T-helper 2 cell treated with Interferon-gamma antibody and Interleukin-4, amounts not matched to agents 5 μg/mL and 100 μg/mL, for 36 hours (primary cell): ENCODE measurements at regions not wholly inside any gene's neighbourhood (a gene's known extent, or its start where the extent isn't known, plus 50 kb on each side); places are given as distances from the start of the nearest gene placed in this dataset.

Source experiments
- DNase-seq: peaks from one replicate; pipeline ENCODE4 v3.0.0; 2021; ENCODE audit warnings: low spot score
- H3K27ac Mint-ChIP-seq: one replicate; pipeline ENCODE4 v1.8.0; 2021; ENCODE audit warnings: mild to moderate bottlenecking, mixed read lengths
- H3K27me3 Mint-ChIP-seq: one replicate; pipeline ENCODE4 v1.8.0; 2021; ENCODE audit warnings: low read depth, mixed read lengths
- H3K36me3 Mint-ChIP-seq: one replicate; pipeline ENCODE4 v1.8.0; 2021; ENCODE audit warnings: low read depth, mixed read lengths
- H3K4me1 Mint-ChIP-seq: one replicate; pipeline ENCODE4 v1.8.0; 2021; ENCODE audit warnings: low read depth, mixed read lengths
- H3K4me3 Mint-ChIP-seq: one replicate; pipeline ENCODE4 v1.8.0; 2022; ENCODE audit warnings: mild to moderate bottlenecking, moderate library complexity, mixed read lengths
- H3K9me3 Mint-ChIP-seq: one replicate; pipeline ENCODE4 v1.8.0; 2021; ENCODE audit warnings: mixed read lengths

DNA sequence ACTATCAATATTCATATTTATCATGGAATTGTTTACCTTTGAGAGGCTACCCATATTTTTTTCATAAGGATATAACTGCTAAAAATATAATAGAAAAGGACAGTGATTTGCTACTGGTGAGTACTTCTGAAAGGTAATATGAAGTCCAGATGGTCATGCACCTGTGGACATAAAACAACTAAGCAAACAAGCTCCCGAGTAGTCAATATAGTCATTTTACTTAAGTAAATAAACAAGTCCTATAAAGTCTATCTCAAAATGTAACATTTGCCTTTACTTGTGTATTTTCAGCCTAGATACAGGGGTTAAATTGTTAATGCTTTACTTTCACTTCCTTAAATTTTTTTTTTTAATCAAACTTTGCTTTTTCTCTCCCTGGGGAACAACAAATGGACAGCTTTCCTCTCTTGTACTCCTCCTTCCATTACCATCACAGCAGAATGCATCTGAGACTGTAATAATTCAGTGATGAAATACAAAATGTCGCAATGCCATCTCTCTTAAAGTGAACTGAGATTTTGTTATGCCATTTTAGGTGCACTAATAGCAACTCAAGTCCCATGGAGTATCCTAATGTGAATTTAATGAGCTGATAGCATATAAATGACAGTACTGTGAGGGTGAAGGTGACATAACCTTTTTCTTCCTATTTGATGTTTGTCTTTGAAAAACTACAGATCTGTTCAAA is 1325.4 kb upstream of the ZEB2 start:
- Mint-ChIP-seq H3K27me3 (no peaks in the 10 kb centered on the region), H3K4me1 (no peaks in the 10 kb centered on the region), H3K36me3 (no peaks in the 10 kb centered on the region), H3K27ac (no peak overlapping the region), H3K9me3 (no peaks in the 10 kb centered on the region), H3K4me3 (no peak overlapping the region)
- DNase-seq: no peak

DNA sequence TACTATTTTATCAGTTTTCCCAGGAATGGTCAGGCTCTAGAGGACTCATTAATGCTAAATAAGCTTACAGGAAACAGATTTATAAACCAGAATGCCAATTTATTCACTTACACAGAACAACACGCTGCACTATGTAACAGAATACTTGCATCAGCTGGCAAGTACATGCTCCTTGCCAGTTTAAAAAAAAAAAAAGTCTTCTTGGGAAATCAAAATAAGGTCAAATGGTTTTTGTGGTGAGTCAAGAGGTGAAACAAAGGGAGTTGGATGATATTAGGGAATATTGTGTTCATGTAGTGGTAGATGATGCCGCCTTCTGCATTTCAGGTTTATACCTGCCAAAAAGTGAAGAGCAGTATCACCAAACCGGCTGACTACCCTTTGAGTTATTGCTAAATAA is 1322.1 kb upstream of the ZEB2 start:
- Mint-ChIP-seq H3K9me3 (no peaks in the 10 kb centered on the region), H3K27me3 (no peaks in the 10 kb centered on the region), H3K27ac (no peak overlapping the region), H3K4me3 (no peak overlapping the region), H3K36me3 (no peaks in the 10 kb centered on the region), H3K4me1 (no peaks in the 10 kb centered on the region)
- no peak for DNase-seq

DNA sequence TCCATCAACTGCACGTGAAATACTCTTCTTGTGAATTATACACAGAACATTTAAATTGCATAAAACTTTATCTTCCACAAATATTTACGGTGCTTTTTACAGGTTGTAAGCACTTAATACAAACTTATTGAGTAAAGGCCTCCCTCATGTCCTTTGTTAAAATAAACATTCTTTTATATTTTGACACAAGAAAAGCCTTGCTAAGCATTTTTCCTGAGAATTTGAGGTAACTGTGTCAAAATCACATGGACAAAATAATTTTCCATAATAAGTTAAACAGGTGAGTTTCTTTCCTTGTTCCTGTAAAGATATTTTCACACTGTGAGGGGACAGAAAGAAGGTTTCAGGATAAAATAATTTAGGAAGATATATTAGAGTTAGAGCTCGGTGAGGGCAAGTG is 1317.1 kb upstream of the ZEB2 start:
- Mint-ChIP-seq H3K4me1 (no peaks in the 10 kb centered on the region), H3K36me3 (no peaks in the 10 kb centered on the region), H3K9me3 (no peaks in the 10 kb centered on the region), H3K27ac (no peak overlapping the region), H3K4me3 (no peak overlapping the region), H3K27me3 (no peaks in the 10 kb centered on the region)
- no peak for DNase-seq

- no peak for DNase-seq
- Mint-ChIP-seq H3K27me3 (no peaks in the 10 kb centered on the region), H3K36me3 (no peaks in the 10 kb centered on the region), H3K4me1 (no peaks in the 10 kb centered on the region), H3K9me3 (no peaks in the 10 kb centered on the region), H3K4me3 (no peak overlapping the region), H3K27ac (no peak overlapping the region)
Measured at GRCh38 chr2:145835665-145836064, 1315.7 kb upstream of the ZEB2 start.

DNA sequence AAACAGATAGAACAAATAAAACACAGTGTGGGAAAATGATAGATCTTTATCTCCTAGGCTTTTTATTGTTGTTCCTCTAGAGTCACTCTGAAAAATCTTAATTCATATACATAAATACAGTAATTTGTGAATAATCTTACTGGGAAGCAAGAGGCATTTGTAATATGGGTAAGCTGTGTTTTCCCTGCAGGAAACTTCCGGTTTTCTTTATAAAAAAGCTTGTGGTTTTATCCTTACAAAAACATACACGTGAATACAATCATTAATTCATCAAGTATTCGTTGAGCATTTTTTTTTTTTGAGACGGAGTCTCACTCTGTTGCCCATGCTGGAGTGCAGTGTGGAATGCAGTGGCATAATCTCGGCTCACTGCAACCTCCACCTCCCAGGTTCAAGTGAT is 1312.8 kb upstream of the ZEB2 start:
- Mint-ChIP-seq H3K4me3 (no peak overlapping the region), H3K27me3 (no peaks in the 10 kb centered on the region), H3K36me3 (no peaks in the 10 kb centered on the region), H3K27ac (no peak overlapping the region), H3K4me1 (no peaks in the 10 kb centered on the region), H3K9me3 (peaks cover 5% of the 10 kb centered on the region)
- DNase-seq: no peak

DNA sequence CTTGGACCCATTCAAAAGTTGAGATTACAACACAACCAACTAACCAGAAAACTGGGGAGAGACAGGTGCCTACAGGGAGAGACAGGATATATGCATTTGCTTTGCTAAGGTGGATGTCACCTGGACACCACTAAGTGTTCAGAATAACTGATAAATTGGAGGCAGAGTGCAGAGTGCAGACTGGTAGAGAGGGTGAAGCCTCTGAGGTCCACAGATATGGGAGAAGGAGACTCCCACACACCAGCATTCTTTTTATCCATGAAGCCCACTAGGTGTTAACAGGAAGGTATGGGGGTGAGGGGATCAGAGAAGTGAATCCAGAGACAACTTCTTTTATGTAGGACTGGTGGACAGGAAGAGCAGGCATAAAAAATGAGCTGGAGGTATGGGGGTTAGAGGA is 1310.0 kb upstream of the ZEB2 start:
- H3K36me3 Mint-ChIP-seq: no peaks in the 10 kb centered on the region
- H3K27me3 Mint-ChIP-seq: no peaks in the 10 kb centered on the region
- H3K4me3 Mint-ChIP-seq: no peak overlapping the region
- no peak overlapping the region for H3K27ac Mint-ChIP-seq
- no peaks in the 10 kb centered on the region for H3K4me1 Mint-ChIP-seq
- no peak for DNase-seq
- H3K9me3 Mint-ChIP-seq: peaks cover 5% of the 10 kb centered on the region

DNA sequence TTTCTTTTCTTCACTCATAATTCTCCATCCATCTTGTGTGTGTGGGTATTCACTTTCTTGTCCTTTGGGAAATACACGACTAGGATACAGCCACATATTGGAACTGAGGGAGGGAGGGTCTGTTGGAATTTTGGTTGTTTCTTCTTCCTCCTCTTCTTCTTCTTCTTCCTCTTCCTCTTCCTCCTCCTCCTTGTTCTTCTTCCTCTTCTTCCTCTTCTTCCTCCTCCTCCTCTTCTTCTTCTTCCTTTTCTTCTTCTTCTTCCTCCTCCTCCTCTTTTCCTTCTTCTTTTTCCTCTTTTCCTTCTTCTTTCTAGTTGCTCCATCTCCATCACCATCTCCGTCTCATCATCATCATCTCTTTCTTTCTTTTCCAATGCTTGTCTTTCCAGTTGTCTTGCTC is 1307.3 kb upstream of the ZEB2 start:
- Mint-ChIP-seq H3K36me3 (no peaks in the 10 kb centered on the region), H3K4me3 (no peak overlapping the region), H3K9me3 (peaks cover 5% of the 10 kb centered on the region), H3K4me1 (no peaks in the 10 kb centered on the region), H3K27me3 (no peaks in the 10 kb centered on the region), H3K27ac (no peak overlapping the region)
- DNase-seq: no peak

DNA sequence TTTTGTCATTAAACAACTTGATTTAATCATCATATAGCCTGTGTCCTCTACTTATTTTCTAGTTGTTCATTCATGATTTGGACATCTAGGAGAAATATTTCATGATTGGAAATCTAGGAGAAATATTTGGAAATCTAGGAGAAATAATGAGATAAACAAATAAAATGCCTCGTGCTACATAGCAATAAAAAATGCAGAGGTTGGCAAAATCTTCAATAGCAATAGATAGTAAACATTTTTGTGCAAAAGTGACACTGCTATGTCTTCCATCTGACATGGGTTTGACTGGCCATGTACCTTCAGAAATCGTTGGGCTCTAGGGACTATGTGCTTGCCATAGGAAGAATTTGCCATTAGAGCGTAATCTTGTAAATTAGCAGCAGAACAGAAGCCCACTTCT is 1304.5 kb upstream of the ZEB2 start:
- peaks cover 5% of the 10 kb centered on the region for H3K9me3 Mint-ChIP-seq
- H3K27ac Mint-ChIP-seq: no peak overlapping the region
- H3K27me3 Mint-ChIP-seq: no peaks in the 10 kb centered on the region
- no peaks in the 10 kb centered on the region for H3K36me3 Mint-ChIP-seq
- no peaks in the 10 kb centered on the region for H3K4me1 Mint-ChIP-seq
- DNase-seq: no peak
- no peak overlapping the region for H3K4me3 Mint-ChIP-seq

- no peaks in the 10 kb centered on the region for H3K4me1 Mint-ChIP-seq
- no peaks in the 10 kb centered on the region for H3K36me3 Mint-ChIP-seq
- H3K27me3 Mint-ChIP-seq: no peaks in the 10 kb centered on the region
- no peak for DNase-seq
- no peaks in the 10 kb centered on the region for H3K9me3 Mint-ChIP-seq
- H3K4me3 Mint-ChIP-seq: no peak overlapping the region
- no peak overlapping the region for H3K27ac Mint-ChIP-seq
Measured at GRCh38 chr2:145822892-145823534, 1303.1 kb upstream of the ZEB2 start.

GRCh38 chr2:145820651-145821050 is 1300.7 kb upstream of the ZEB2 start:
- H3K9me3 Mint-ChIP-seq: no peaks in the 10 kb centered on the region
- no peak overlapping the region for H3K27ac Mint-ChIP-seq
- no peak for DNase-seq
- no peaks in the 10 kb centered on the region for H3K27me3 Mint-ChIP-seq
- H3K4me3 Mint-ChIP-seq: no peak overlapping the region
- no peaks in the 10 kb centered on the region for H3K36me3 Mint-ChIP-seq
- H3K4me1 Mint-ChIP-seq: no peaks in the 10 kb centered on the region

GRCh38 chr2:145818890-145819504 is 1299.1 kb upstream of the ZEB2 start:
- Mint-ChIP-seq H3K9me3 (no peaks in the 10 kb centered on the region), H3K36me3 (no peaks in the 10 kb centered on the region), H3K4me3 (no peak overlapping the region), H3K4me1 (no peaks in the 10 kb centered on the region), H3K27me3 (no peaks in the 10 kb centered on the region), H3K27ac (no peak overlapping the region)
- no peak for DNase-seq

DNA sequence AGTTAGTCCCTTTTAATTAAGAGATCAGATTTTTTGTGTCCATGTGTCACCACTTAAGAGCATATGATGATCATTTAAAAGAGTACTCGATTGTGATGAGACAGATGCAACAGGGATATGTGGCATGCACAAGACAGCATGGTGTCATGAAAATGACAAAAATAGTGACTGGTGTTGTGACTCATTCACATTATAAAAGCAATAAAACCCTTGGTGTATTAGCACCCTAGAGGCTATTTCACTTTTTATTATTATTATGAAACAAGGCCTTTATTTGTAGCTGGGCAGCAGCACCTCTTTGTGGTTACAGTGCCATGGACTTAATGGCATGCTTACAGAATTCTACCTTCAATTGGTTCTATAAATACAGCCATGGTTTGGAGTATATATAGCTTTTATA is 1296.0 kb upstream of the ZEB2 start:
- Mint-ChIP-seq H3K4me1 (no peaks in the 10 kb centered on the region), H3K27me3 (no peaks in the 10 kb centered on the region), H3K4me3 (no peak overlapping the region), H3K27ac (no peak overlapping the region), H3K9me3 (no peaks in the 10 kb centered on the region), H3K36me3 (no peaks in the 10 kb centered on the region)
- DNase-seq: no peak

DNA sequence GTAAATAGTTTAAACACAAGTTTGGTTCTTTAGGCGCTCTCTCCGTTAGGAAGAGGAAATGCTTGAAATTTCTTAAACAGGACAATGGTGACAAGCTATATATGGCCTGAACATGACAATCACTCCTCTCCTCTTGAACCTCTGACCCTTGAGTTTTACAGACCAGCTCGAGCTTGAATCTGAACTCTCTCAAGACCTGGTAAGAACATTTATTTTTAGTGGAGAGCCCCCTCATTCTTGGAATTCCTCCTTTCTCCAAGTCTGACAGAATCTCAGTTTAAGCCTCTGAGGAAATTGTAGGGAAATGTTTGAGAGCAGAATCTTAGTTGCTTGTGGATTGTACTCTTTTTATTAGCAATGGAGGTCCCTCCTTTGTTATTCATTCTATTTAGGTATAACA is 1293.6 kb upstream of the ZEB2 start:
- H3K4me1 Mint-ChIP-seq: no peaks in the 10 kb centered on the region
- no peaks in the 10 kb centered on the region for H3K9me3 Mint-ChIP-seq
- no peaks in the 10 kb centered on the region for H3K27me3 Mint-ChIP-seq
- H3K36me3 Mint-ChIP-seq: no peaks in the 10 kb centered on the region
- DNase-seq: no peak
- no peak overlapping the region for H3K27ac Mint-ChIP-seq
- H3K4me3 Mint-ChIP-seq: no peak overlapping the region

- no peaks in the 10 kb centered on the region for H3K4me1 Mint-ChIP-seq
- H3K36me3 Mint-ChIP-seq: no peaks in the 10 kb centered on the region
- no peak overlapping the region for H3K27ac Mint-ChIP-seq
- no peaks in the 10 kb centered on the region for H3K27me3 Mint-ChIP-seq
- no peak overlapping the region for H3K4me3 Mint-ChIP-seq
- no peaks in the 10 kb centered on the region for H3K9me3 Mint-ChIP-seq
- no peak for DNase-seq
Measured at GRCh38 chr2:145812165-145812554, 1292.2 kb upstream of the ZEB2 start.
